GM06990 (cell line): ENCODE measurements at regions not wholly inside any gene's neighbourhood (a gene's known extent, or its start where the extent isn't known, plus 50 kb on each side); places are given as distances from the start of the nearest gene placed in this dataset.

Source experiments
- DNase-seq: peaks from one replicate; pipeline ENCODE4 v3.0.0-alpha.2; 2011; ENCODE audit not compliant: insufficient read length; ENCODE audit errors: extremely low read depth
- H3K27me3 ChIP-seq: replicated peaks from 2 replicates; pipeline ENCODE4 v1.6.0; 2011; ENCODE audit warnings: low read length; ENCODE audit not compliant: control insufficient read depth, insufficient read depth
- H3K36me3 ChIP-seq: 2 replicates; pipeline ENCODE4 v1.5.1; 2011; ENCODE audit warnings: low read length; ENCODE audit not compliant: control insufficient read depth, insufficient read depth
- H3K4me3 ChIP-seq: replicated peaks from 2 replicates; pipeline ENCODE4 v1.5.1; 2011; ENCODE audit warnings: low read depth, mild to moderate bottlenecking, control low read depth, low read length
- CTCF ChIP-seq: IDR thresholded peaks from 2 replicates; pipeline ENCODE4 v1.5.1; 2011; ENCODE audit warnings: low read length, control low read depth, mild to moderate bottlenecking, inconsistent platforms; ENCODE audit not compliant: insufficient read depth, poor library complexity, severe bottlenecking

- Histone ChIP-seq H3K36me3 (no peaks in the 10 kb centered on the region), H3K27me3 (no peaks in the 10 kb centered on the region), H3K4me3 (no peak overlapping the region)
- TF ChIP-seq CTCF, result no peak
- no peak for DNase-seq
Measured at GRCh38 chr5:159610966-159611579, 280.8 kb upstream of the IL12B start.

GRCh38 chr5:159616952-159617351 lies 286.7 kb upstream of the IL12B start:
- DNase-seq, result no peak

GRCh38 chr5:159619826-159620225 lies 289.5 kb upstream of the IL12B start:
- no peak for TF ChIP-seq CTCF
- DNase-seq, result no peak
- Histone ChIP-seq H3K36me3 (no peaks in the 10 kb centered on the region), H3K4me3 (no peak overlapping the region), H3K27me3 (no peaks in the 10 kb centered on the region)

More at GRCh38 chr5:159616952-159617351, 286.7 kb upstream of the IL12B start:
- no peaks in the 10 kb centered on the region for H3K27me3 ChIP-seq
- H3K36me3 ChIP-seq, result no peaks in the 10 kb centered on the region
- TF ChIP-seq CTCF, result no peak
- no peak overlapping the region for H3K4me3 ChIP-seq

GRCh38 chr5:159620853-159621540 lies 290.7 kb upstream of the IL12B start:
- no peak for DNase-seq
- TF ChIP-seq CTCF, result no peak
- Histone ChIP-seq H3K4me3 (no peak overlapping the region), H3K36me3 (no peaks in the 10 kb centered on the region), H3K27me3 (no peaks in the 10 kb centered on the region)

- no peak overlapping the region for H3K4me3 ChIP-seq
- no peak for TF ChIP-seq CTCF
Measured at GRCh38 chr5:159628703-159629102, 287.6 kb upstream of the ADRA1B start.

GRCh38 chr5:159629158-159629557 lies 287.1 kb upstream of the ADRA1B start:
- no peak for DNase-seq

More at GRCh38 chr5:159628703-159629102, 287.6 kb upstream of the ADRA1B start:
- DNase-seq, result no peak
- Histone ChIP-seq H3K27me3 (no peaks in the 10 kb centered on the region), H3K36me3 (no peaks in the 10 kb centered on the region)

More at GRCh38 chr5:159629158-159629557, 287.1 kb upstream of the ADRA1B start:
- H3K27me3 ChIP-seq, result no peaks in the 10 kb centered on the region
- TF ChIP-seq CTCF, result no peak
- no peak overlapping the region for H3K4me3 ChIP-seq
- no peaks in the 10 kb centered on the region for H3K36me3 ChIP-seq
